Suprapubic skin (tissue), 3 donors: ENCODE measurements at regions not wholly inside any gene's neighbourhood (a gene's known extent, or its start where the extent isn't known, plus 50 kb on each side); places are given as distances from the start of the nearest gene placed in this dataset.

Experiments used
- CTCF ChIP-seq, 2 donors: fragments of 200-600 bp in 1 of 2; fragments of 450-650 bp in 1 of 2; sonication (generic) in 1 of 2; IDR thresholded peaks; one replicate each; pipeline ENCODE4 v1.5.1; 2016 to 2019; ENCODE audit warnings: antibody characterized with exemption in 2 of 2, mild to moderate bottlenecking in 1 of 2, moderate library complexity in 1 of 2
- POLR2A ChIP-seq, 2 donors: fragments of 450-650 bp; IDR thresholded peaks; one replicate each; pipeline ENCODE4 v1.6.1; 2017; ENCODE audit warnings: antibody characterized with exemption in 2 of 2, mild to moderate bottlenecking in 2 of 2, moderate library complexity in 2 of 2

DNA sequence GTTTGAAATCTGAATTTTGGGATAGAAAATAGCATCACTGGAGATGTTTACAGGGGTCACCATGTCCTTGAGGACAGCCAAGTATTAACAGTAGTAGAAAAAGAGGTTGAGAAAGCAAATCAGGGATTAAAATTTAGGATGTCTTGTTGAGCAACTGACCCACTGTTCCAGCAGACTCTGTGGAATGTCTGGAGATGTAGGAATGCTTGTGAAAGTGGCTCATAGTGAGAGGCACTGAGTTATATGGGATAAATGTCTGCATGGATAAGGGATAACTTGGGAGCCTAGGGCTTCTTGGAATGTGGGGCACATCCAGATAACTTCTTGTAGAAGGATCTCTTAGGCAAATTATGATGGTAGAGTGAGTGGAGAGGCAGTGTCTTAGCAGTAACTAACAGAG lies 495.0 kb downstream of the TMX3 start:
- TF ChIP-seq CTCF (IDR thresholded peaks at IDR 0.05) (no peak), POLR2A (IDR thresholded peaks at IDR 0.05) (no peak)
